RKO (cell line): ENCODE measurements at regions not wholly inside any gene's neighbourhood (a gene's known extent, or its start where the extent isn't known, plus 50 kb on each side); places are given as distances from the start of the nearest gene placed in this dataset.

Experiments used
- DNase-seq: peaks from one replicate; pipeline ENCODE4 v3.0.0-alpha.2; 2016; ENCODE audit warnings: low spot score

- DNase-seq = no peak
These were observed 255.2 kb downstream of the BUB3 start for GRCh38 chr10:123409426-123409825.

- no peak for DNase-seq
These were observed 255.7 kb downstream of the BUB3 start for GRCh38 chr10:123409884-123410283.

GRCh38 chr10:123413353-123413752 lies 252.8 kb upstream of the GPR26 start:
- no peak for DNase-seq

GRCh38 chr10:123415523-123415922 lies 250.6 kb upstream of the GPR26 start:
- no peak for DNase-seq

- no peak for DNase-seq
These were observed 248.7 kb upstream of the GPR26 start for GRCh38 chr10:123417414-123417813.

GRCh38 chr10:123421461-123421860 lies 244.7 kb upstream of the GPR26 start:
- DNase-seq = no peak

GRCh38 chr10:123422261-123422660 lies 243.9 kb upstream of the GPR26 start:
- DNase-seq = no peak

GRCh38 chr10:123424537-123424936 lies 241.6 kb upstream of the GPR26 start:
- DNase-seq = no peak

GRCh38 chr10:123425680-123426079 lies 240.5 kb upstream of the GPR26 start:
- no peak for DNase-seq

GRCh38 chr10:123427165-123427786 lies 238.9 kb upstream of the GPR26 start:
- DNase-seq = no peak

- DNase-seq = no peak
These were observed 237.8 kb upstream of the GPR26 start for GRCh38 chr10:123428391-123428790.

GRCh38 chr10:123429706-123430221 lies 236.4 kb upstream of the GPR26 start:
- no peak for DNase-seq

- no peak for DNase-seq
These were observed 232.6 kb upstream of the GPR26 start for GRCh38 chr10:123433539-123433938.

- no peak for DNase-seq
These were observed 231.6 kb upstream of the GPR26 start for GRCh38 chr10:123434435-123435039.

GRCh38 chr10:123442901-123443300 lies 223.3 kb upstream of the GPR26 start:
- DNase-seq = no peak

GRCh38 chr10:123443924-123444323 lies 222.2 kb upstream of the GPR26 start:
- no peak for DNase-seq

- DNase-seq = no peak
These were observed 220.8 kb upstream of the GPR26 start for GRCh38 chr10:123445261-123445775.

GRCh38 chr10:123446449-123447156 lies 219.6 kb upstream of the GPR26 start:
- DNase-seq = no peak

GRCh38 chr10:123449234-123449962 lies 216.8 kb upstream of the GPR26 start:
- no peak for DNase-seq

GRCh38 chr10:123450956-123451605 lies 215.1 kb upstream of the GPR26 start:
- DNase-seq = no peak

- no peak for DNase-seq
These were observed 214.4 kb upstream of the GPR26 start for GRCh38 chr10:123451618-123452245.
